Neuronal stem cell (in vitro differentiated cells): ENCODE measurements at regions not wholly inside any gene's neighbourhood (a gene's known extent, or its start where the extent isn't known, plus 50 kb on each side); places are given as distances from the start of the nearest gene placed in this dataset.

Source experiments
- DNase-seq: peaks from one replicate; pipeline ENCODE4 v3.0.0-alpha.2; 2013; ENCODE audit warnings: low spot score
- H2AFZ ChIP-seq: one replicate; pipeline ENCODE4 v1.6.1; 2013; ENCODE audit warnings: mild to moderate bottlenecking, low read length, inconsistent platforms
- H2AK5ac ChIP-seq: 2 replicates; pipeline ENCODE4 v1.6.1; 2013; ENCODE audit warnings: low read depth, mild to moderate bottlenecking, inconsistent platforms, low read length, moderate library complexity, mixed read lengths
- H2BK120ac ChIP-seq: 2 replicates; pipeline ENCODE4 v1.6.1; 2013; ENCODE audit warnings: low read depth, mild to moderate bottlenecking, inconsistent platforms, low read length, moderate library complexity, mixed read lengths
- H2BK12ac ChIP-seq: one replicate; pipeline ENCODE4 v1.6.1; 2013; ENCODE audit warnings: low read length, inconsistent platforms
- H2BK15ac ChIP-seq: 2 replicates; pipeline ENCODE4 v1.6.1; 2013; ENCODE audit warnings: mild to moderate bottlenecking, low read length, inconsistent platforms, mixed read lengths
- H2BK5ac ChIP-seq: one replicate; pipeline ENCODE4 v1.6.1; 2013; ENCODE audit warnings: inconsistent platforms, mild to moderate bottlenecking, low read length, moderate library complexity
- H3K14ac ChIP-seq: one replicate; pipeline ENCODE4 v1.6.1; 2013; ENCODE audit warnings: low read length, inconsistent platforms
- H3K18ac ChIP-seq: 2 replicates; pipeline ENCODE4 v1.6.1; 2013; ENCODE audit warnings: low read length, inconsistent platforms
- H3K23ac ChIP-seq: 2 replicates; pipeline ENCODE4 v1.6.1; 2013; ENCODE audit warnings: low read depth, mild to moderate bottlenecking, mixed read lengths, low read length, inconsistent platforms; ENCODE audit not compliant: poor library complexity
- H3K27ac ChIP-seq: replicated peaks from 3 replicates; pipeline ENCODE4 v1.5.1; 2013; ENCODE audit warnings: low read length, inconsistent platforms
- H3K27me3 ChIP-seq, 3 experiments: 2 replicates each; pipeline ENCODE4 v1.6.1; 2013; ENCODE audit warnings: low read length in 3 of 3, mild to moderate bottlenecking in 2 of 3, inconsistent platforms in 1 of 3, low read depth in 1 of 3, mixed read lengths in 1 of 3, moderate library complexity in 1 of 3; ENCODE audit not compliant: control insufficient read depth in 3 of 3, insufficient read depth in 3 of 3
- H3K36me3 ChIP-seq, 2 donors: replicated peaks in 1 of 2; 2 replicates each; pipeline ENCODE4 v1.6.1; 2013; ENCODE audit warnings: low read length in 2 of 2; ENCODE audit not compliant: control insufficient read depth in 2 of 2, insufficient read depth in 2 of 2
- H3K4ac ChIP-seq: 2 replicates; pipeline ENCODE4 v1.6.1; 2013; ENCODE audit warnings: inconsistent platforms, mild to moderate bottlenecking, low read length, moderate library complexity
- H3K4me1 ChIP-seq, 2 donors: 1 replicate in 1 of 2; 2 replicates in 1 of 2; pipeline ENCODE4 v1.6.1; 2013; ENCODE audit warnings: low read length in 2 of 2, low read depth in 1 of 2; ENCODE audit not compliant: control insufficient read depth in 2 of 2, insufficient read depth in 1 of 2
- H3K4me2 ChIP-seq: one replicate; pipeline ENCODE4 v1.6.1; 2013; ENCODE audit warnings: mild to moderate bottlenecking, low read length, inconsistent platforms; ENCODE audit not compliant: insufficient read depth, poor library complexity, severe bottlenecking
- H3K4me3 ChIP-seq, 2 donors: 2 replicates each; pipeline ENCODE4 v1.5.1; 2013; ENCODE audit warnings: low read length in 2 of 2, mild to moderate bottlenecking in 2 of 2, inconsistent platforms in 1 of 2, moderate library complexity in 1 of 2
- H3K79me1 ChIP-seq: one replicate; pipeline ENCODE4 v1.6.1; 2013; ENCODE audit warnings: low read depth, mild to moderate bottlenecking, inconsistent platforms, low read length, moderate library complexity
- H3K9ac ChIP-seq: one replicate; pipeline ENCODE4 v1.6.1; 2013; ENCODE audit warnings: mild to moderate bottlenecking, low read depth, low read length, inconsistent platforms; ENCODE audit not compliant: poor library complexity
- H3K9me3 ChIP-seq, 2 donors: replicated peaks in 1 of 2; 2 replicates each; pipeline versions ENCODE3 to v1.6.1; 2013; ENCODE audit warnings: low read length in 2 of 2, mild to moderate bottlenecking in 2 of 2, inconsistent platforms in 1 of 2, low read depth in 1 of 2, mixed read lengths in 1 of 2, moderate library complexity in 1 of 2; ENCODE audit not compliant: control insufficient read depth in 2 of 2, insufficient read depth in 1 of 2
- H4K8ac ChIP-seq: one replicate; pipeline ENCODE4 v1.6.1; 2013; ENCODE audit warnings: low read depth, mild to moderate bottlenecking, inconsistent platforms, low read length, moderate library complexity
- H4K91ac ChIP-seq: one replicate; pipeline ENCODE4 v1.6.1; 2013; ENCODE audit warnings: low read length, low read depth, mild to moderate bottlenecking, inconsistent platforms; ENCODE audit not compliant: poor library complexity
- WGBS, 2 donors: extraction: QIAGEN DNeasy Blood & Tissue Kit; methylation state at CpG; one replicate each; pipeline ENCODE4 v1.1.7; 2013; ENCODE audit warnings: missing lambda C conversion rate in 2 of 2, mixed read lengths in 1 of 2; ENCODE audit not compliant: insufficient read length in 2 of 2, insufficient replicate concordance in 1 of 2; ENCODE audit errors: extremely low coverage in 2 of 2; 5-methylcytosine and 5-hydroxymethylcytosine counted together

- Histone ChIP-seq H3K36me3 (no peaks in the 10 kb centered on the region), H3K4ac (no peak overlapping the region), H2AK5ac (no peak overlapping the region), H3K18ac (no peak overlapping the region), H3K9me3 (no peaks in the 10 kb centered on the region), H2BK120ac (no peak overlapping the region), H2BK15ac (no peak overlapping the region), H3K14ac (no peak overlapping the region), H3K4me3 (no peak overlapping the region), H2AFZ (no peak overlapping the region), H3K4me1 (peaks cover 0 to 2% of the 10 kb centered on the region in 2 donors), H2BK5ac (no peak overlapping the region), H3K27me3 (peaks cover 0 to 15% (median 1%) of the 10 kb centered on the region in 3 experiments), H3K4me2 (no peak overlapping the region), H4K8ac (no peak overlapping the region), H4K91ac (no peak overlapping the region), H3K27ac (no peak overlapping the region), H3K9ac (no peak overlapping the region), H2BK12ac (no peak overlapping the region), H3K23ac (no peak overlapping the region), H3K79me1 (no peaks in the 10 kb centered on the region)
- no peak for DNase-seq
- WGBS, 2 donors, result no CpG with 5 or more reads among the region's 1 CpG
Observed at GRCh38 chr11:32328392-32328791, 106.9 kb downstream of the WT1 start.

- Histone ChIP-seq H3K9me3 (peaks cover 0 to 4% of the 10 kb centered on the region in 2 donors), H4K8ac (no peak overlapping the region), H2BK5ac (no peak overlapping the region), H2BK120ac (no peak overlapping the region), H3K27me3 (peaks cover 0 to 31% (median 9%) of the 10 kb centered on the region in 3 experiments), H2BK12ac (no peak overlapping the region), H3K4me3 (no peak overlapping the region), H3K9ac (no peak overlapping the region), H3K23ac (no peak overlapping the region), H3K18ac (peak overlapping the region; percentile 23), H4K91ac (no peak overlapping the region), H3K4me1 (peaks cover 0 to 3% of the 10 kb centered on the region in 2 donors), H2AK5ac (no peak overlapping the region), H2AFZ (no peak overlapping the region), H3K27ac (no peak overlapping the region), H2BK15ac (no peak overlapping the region), H3K4me2 (no peak overlapping the region), H3K4ac (no peak overlapping the region), H3K14ac (no peak overlapping the region), H3K79me1 (no peaks in the 10 kb centered on the region), H3K36me3 (no peaks in the 10 kb centered on the region)
- no peak for DNase-seq
- no CpG with 5 or more reads among the region's 10 CpGs for WGBS, 2 donors
Observed at GRCh38 chr11:32331098-32331497, 104.2 kb downstream of the WT1 start.

GRCh38 chr11:32331792-32332191 lies 103.5 kb downstream of the WT1 start:
- no peak overlapping the region for H3K9ac ChIP-seq

GRCh38 chr11:32332990-32333319 lies 102.4 kb downstream of the WT1 start:
- peaks cover 0 to 31% (median 9%) of the 10 kb centered on the region in 3 experiments for H3K27me3 ChIP-seq
- no peak overlapping the region for H2AK5ac ChIP-seq
- no peak overlapping the region for H3K18ac ChIP-seq
- H2BK12ac ChIP-seq, result no peak overlapping the region
- H3K9ac ChIP-seq, result no peak overlapping the region
- no peak overlapping the region for H3K14ac ChIP-seq
- peak overlapping the region; percentile 64 for H2AFZ ChIP-seq
- no peak overlapping the region for H2BK120ac ChIP-seq
- no peak overlapping the region for H4K91ac ChIP-seq
- H3K9me3 ChIP-seq, result peaks cover 0 to 4% of the 10 kb centered on the region in 2 donors
- H4K8ac ChIP-seq, result no peak overlapping the region
- H3K79me1 ChIP-seq, result no peaks in the 10 kb centered on the region
- DNase-seq, result no peak
- no peak overlapping the region for H3K4ac ChIP-seq
- no peaks in the 10 kb centered on the region for H3K36me3 ChIP-seq
- 100% methylated on average over 1 of the region's 14 CpGs; no CpG with 5 or more reads in 1 of the 2 donors for WGBS, 2 donors
- no peak overlapping the region for H2BK15ac ChIP-seq
- peak overlapping the region; percentile 77 for H3K4me2 ChIP-seq
- no peak overlapping the region for H3K4me3 ChIP-seq
- no peak overlapping the region for H3K27ac ChIP-seq
- H2BK5ac ChIP-seq, result no peak overlapping the region
- H3K23ac ChIP-seq, result no peak overlapping the region
- peaks cover 0 to 3% of the 10 kb centered on the region in 2 donors for H3K4me1 ChIP-seq

More at GRCh38 chr11:32331792-32332191, 103.5 kb downstream of the WT1 start:
- no peak overlapping the region for H3K14ac ChIP-seq
- no peak overlapping the region for H4K91ac ChIP-seq
- H2BK15ac ChIP-seq, result no peak overlapping the region
- no peak overlapping the region for H2BK120ac ChIP-seq
- H3K36me3 ChIP-seq, result no peaks in the 10 kb centered on the region
- H3K9me3 ChIP-seq, result peaks cover 0 to 4% of the 10 kb centered on the region in 2 donors
- peaks cover 0 to 31% (median 9%) of the 10 kb centered on the region in 3 experiments for H3K27me3 ChIP-seq
- no peak overlapping the region for H2AFZ ChIP-seq
- H2BK5ac ChIP-seq, result no peak overlapping the region
- H3K27ac ChIP-seq, result no peak overlapping the region
- H3K4me1 ChIP-seq, result peaks cover 0 to 3% of the 10 kb centered on the region in 2 donors
- H3K4ac ChIP-seq, result no peak overlapping the region
- no peaks in the 10 kb centered on the region for H3K79me1 ChIP-seq
- H2AK5ac ChIP-seq, result no peak overlapping the region
- no peak overlapping the region for H3K23ac ChIP-seq
- H3K4me2 ChIP-seq, result no peak overlapping the region
- DNase-seq, result no peak
- H3K18ac ChIP-seq, result no peak overlapping the region
- H3K4me3 ChIP-seq, result no peak overlapping the region
- H4K8ac ChIP-seq, result no peak overlapping the region
- no CpG with 5 or more reads among the region's 1 CpG for WGBS, 2 donors
- no peak overlapping the region for H2BK12ac ChIP-seq
